ENCODE measurements at regions not wholly inside any gene's neighbourhood (a gene's known extent, or its start where the extent isn't known, plus 50 kb on each side); places are given as distances from the start of the nearest gene placed in this dataset.
"Not testable (repeated sequence)": the region's sequence is repeated elsewhere in the genome, so short reads cannot be mapped to it uniquely, and the experiment has no call there.

DNA sequence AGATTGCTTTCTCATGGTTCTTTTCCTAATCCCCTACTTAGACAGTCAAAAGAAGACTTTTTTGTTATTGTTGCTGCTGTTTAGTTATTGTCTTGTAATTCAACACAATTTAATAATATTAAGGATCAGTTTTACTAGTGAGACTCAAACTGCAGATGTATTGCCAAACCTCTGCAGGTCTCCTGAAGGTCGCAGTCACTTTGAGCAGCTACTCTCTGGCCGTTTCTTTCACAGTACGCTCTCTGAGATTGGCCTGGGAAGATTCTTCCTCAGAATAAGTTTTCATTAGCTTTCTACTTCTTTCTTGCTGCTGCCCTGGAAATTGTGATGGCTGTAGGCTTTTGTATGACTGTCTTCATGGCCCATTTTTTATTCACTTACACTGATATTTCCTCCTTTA lies 930.8 kb downstream of the QKI start:
- H3K4me3 Mint-ChIP-seq, result no peak overlapping the region
- no peaks in the 10 kb centered on the region for H3K27me3 Mint-ChIP-seq (ENCODE audit: insufficient read depth)
- no peaks in the 10 kb centered on the region for H3K4me1 Mint-ChIP-seq (ENCODE audit: low read depth)
- H3K27ac Mint-ChIP-seq, result no peak overlapping the region
- H3K36me3 Mint-ChIP-seq (ENCODE audit: low read depth), result no peaks in the 10 kb centered on the region
- no peak for DNase-seq (ENCODE audit: low spot score)
- intact Hi-C loops (cut with micrococcal nuclease), result no loop called here
- H3K9me3 Mint-ChIP-seq, result peaks cover 5% of the 10 kb centered on the region

DNA sequence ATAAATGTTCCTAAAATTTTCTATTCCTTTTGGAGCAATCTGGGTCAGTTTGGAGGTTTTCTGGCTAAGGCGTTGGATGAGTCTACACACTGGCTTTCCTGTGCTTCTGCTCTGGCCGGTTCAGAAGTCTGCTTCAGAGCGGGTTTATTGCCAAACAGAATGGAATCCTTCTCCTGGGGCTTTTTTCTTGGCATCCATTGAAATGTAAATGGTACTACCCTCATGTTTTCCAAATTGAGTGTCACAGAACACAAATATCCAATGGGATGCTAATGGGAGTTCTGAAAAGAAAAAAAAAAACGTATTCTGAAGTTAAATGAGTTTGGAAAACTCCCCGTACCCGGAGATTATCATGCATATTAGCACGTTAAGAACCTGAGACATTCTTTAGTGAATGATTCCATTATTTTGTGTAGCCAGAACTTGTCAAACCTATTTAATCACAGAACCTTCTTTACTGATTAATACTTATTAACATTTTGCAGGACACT lies 930.3 kb downstream of the QKI start:
- no peak for DNase-seq (ENCODE audit: low spot score)
- H3K27ac Mint-ChIP-seq, result no peak overlapping the region
- H3K9me3 Mint-ChIP-seq, result peaks cover 5% of the 10 kb centered on the region
- no peaks in the 10 kb centered on the region for H3K27me3 Mint-ChIP-seq (ENCODE audit: insufficient read depth)
- H3K36me3 Mint-ChIP-seq (ENCODE audit: low read depth), result no peaks in the 10 kb centered on the region
- intact Hi-C loops (cut with micrococcal nuclease), result no loop called here
- no peak overlapping the region for H3K4me3 Mint-ChIP-seq
- H3K4me1 Mint-ChIP-seq (ENCODE audit: low read depth), result no peaks in the 10 kb centered on the region

- H3K4me1 Mint-ChIP-seq (ENCODE audit: low read depth); intact Hi-C loops (cut with micrococcal nuclease); H3K4me3 Mint-ChIP-seq; H3K36me3 Mint-ChIP-seq (ENCODE audit: low read depth); H3K9me3 Mint-ChIP-seq; H3K27ac Mint-ChIP-seq; DNase-seq (ENCODE audit: low spot score); H3K27me3 Mint-ChIP-seq (ENCODE audit: insufficient read depth): not testable (repeated sequence)
These were observed 924.9 kb downstream of the QKI start for GRCh38 chr6:164339442-164339841.

- H3K27ac Mint-ChIP-seq, result no peak overlapping the region
- intact Hi-C loops (cut with micrococcal nuclease), result no loop called here
- no peaks in the 10 kb centered on the region for H3K27me3 Mint-ChIP-seq (ENCODE audit: insufficient read depth)
- H3K4me3 Mint-ChIP-seq, result no peak overlapping the region
- no peak for DNase-seq (ENCODE audit: low spot score)
- H3K4me1 Mint-ChIP-seq (ENCODE audit: low read depth), result no peaks in the 10 kb centered on the region
- H3K9me3 Mint-ChIP-seq, result peaks cover 5% of the 10 kb centered on the region
- H3K36me3 Mint-ChIP-seq (ENCODE audit: low read depth), result no peaks in the 10 kb centered on the region
These were observed 923.4 kb downstream of the QKI start for GRCh38 chr6:164337925-164338397.

- Mint-ChIP-seq H3K4me3 (no peak overlapping the region), H3K4me1 (ENCODE audit: low read depth) (no peaks in the 10 kb centered on the region)
These were observed 922.8 kb downstream of the QKI start for GRCh38 chr6:164337024-164337924.

DNA sequence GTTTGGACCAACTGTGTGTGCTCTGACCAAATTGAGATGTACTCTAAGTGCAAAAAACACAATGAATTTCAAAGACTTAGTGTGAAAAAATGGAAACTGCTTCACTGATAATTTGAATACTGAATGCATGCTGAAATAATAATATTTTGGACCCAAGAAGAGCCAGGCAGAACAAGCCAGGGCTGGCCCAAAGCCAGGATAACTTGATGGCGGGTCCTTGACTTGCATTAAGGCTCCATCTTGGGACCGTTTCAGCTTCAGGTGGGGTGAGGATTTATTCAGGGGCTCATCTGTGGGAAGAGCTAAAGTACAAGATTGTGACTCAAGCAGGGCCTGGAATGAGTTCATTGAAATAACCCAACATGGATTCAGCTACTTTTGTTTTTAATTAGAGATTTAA lies 921.9 kb downstream of the QKI start:
- Mint-ChIP-seq H3K36me3 (ENCODE audit: low read depth) (no peaks in the 10 kb centered on the region), H3K4me3 (no peak overlapping the region), H3K27me3 (ENCODE audit: insufficient read depth) (no peaks in the 10 kb centered on the region), H3K4me1 (ENCODE audit: low read depth) (no peaks in the 10 kb centered on the region), H3K27ac (no peak overlapping the region), H3K9me3 (no peaks in the 10 kb centered on the region)
- no peak for DNase-seq (ENCODE audit: low spot score)
- intact Hi-C loops (cut with micrococcal nuclease), result no loop called here

More at GRCh38 chr6:164337024-164337924, 922.8 kb downstream of the QKI start:
- Mint-ChIP-seq H3K36me3 (ENCODE audit: low read depth) (no peaks in the 10 kb centered on the region), H3K9me3 (peaks cover 3% of the 10 kb centered on the region), H3K27ac (no peak overlapping the region), H3K27me3 (ENCODE audit: insufficient read depth) (no peaks in the 10 kb centered on the region)
- DNase-seq (ENCODE audit: low spot score), result no peak
- intact Hi-C loops (cut with micrococcal nuclease), result no loop called here

DNA sequence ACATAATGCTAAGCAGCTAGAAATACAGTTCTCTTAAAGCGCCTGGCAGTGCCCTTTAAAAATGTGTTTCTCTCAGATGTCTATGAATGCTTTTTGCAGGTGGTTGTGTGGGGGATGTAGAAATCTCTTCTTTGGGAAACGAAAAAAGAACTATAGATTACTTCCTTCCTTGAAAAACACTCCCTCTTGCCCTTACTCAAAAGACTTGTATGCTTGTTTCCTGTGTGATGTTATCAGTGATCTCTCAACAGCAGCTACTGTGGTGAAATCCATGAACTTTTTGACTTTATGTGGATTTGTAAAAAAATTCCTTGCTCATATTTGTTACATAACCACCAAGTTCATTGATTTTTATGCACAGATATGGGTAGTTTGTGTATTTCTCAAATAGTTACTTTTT lies 916.5 kb downstream of the QKI start:
- H3K27ac Mint-ChIP-seq, result no peak overlapping the region
- no peak for DNase-seq (ENCODE audit: low spot score)
- H3K4me1 Mint-ChIP-seq (ENCODE audit: low read depth), result no peaks in the 10 kb centered on the region
- no peaks in the 10 kb centered on the region for H3K36me3 Mint-ChIP-seq (ENCODE audit: low read depth)
- H3K27me3 Mint-ChIP-seq (ENCODE audit: insufficient read depth), result no peaks in the 10 kb centered on the region
- peaks cover 5% of the 10 kb centered on the region for H3K9me3 Mint-ChIP-seq
- intact Hi-C loops (cut with micrococcal nuclease), result no loop called here
- no peak overlapping the region for H3K4me3 Mint-ChIP-seq

- intact Hi-C loops (cut with micrococcal nuclease), result no loop called here
- no peak overlapping the region for H3K27ac Mint-ChIP-seq
- no peaks in the 10 kb centered on the region for H3K4me1 Mint-ChIP-seq (ENCODE audit: low read depth)
- H3K27me3 Mint-ChIP-seq (ENCODE audit: insufficient read depth), result no peaks in the 10 kb centered on the region
- H3K9me3 Mint-ChIP-seq, result peaks cover 13% of the 10 kb centered on the region
- no peak overlapping the region for H3K4me3 Mint-ChIP-seq
- no peaks in the 10 kb centered on the region for H3K36me3 Mint-ChIP-seq (ENCODE audit: low read depth)
- no peak for DNase-seq (ENCODE audit: low spot score)
These were observed 910.6 kb downstream of the QKI start for GRCh38 chr6:164325168-164325567.

DNA sequence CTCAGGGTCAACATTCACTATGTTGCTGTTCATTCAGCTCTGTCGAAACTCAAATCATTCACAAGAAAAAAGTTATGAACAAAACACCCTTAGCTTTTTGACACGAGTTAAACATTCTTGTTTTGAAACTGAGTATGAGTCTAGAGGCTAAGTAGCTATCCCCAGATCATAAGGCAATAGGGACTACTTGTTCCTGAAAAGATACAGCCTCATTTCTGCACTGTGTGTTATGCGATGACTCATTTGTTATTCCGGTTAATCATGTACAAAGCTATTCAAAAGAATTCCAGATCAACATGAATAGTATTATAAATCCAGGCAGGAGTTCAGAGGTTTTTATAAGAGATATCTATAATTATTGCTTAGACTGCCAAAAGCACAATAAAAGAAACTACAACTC lies 908.0 kb downstream of the QKI start:
- Mint-ChIP-seq H3K4me1 (ENCODE audit: low read depth) (no peaks in the 10 kb centered on the region), H3K36me3 (ENCODE audit: low read depth) (no peaks in the 10 kb centered on the region), H3K4me3 (no peak overlapping the region)

DNA sequence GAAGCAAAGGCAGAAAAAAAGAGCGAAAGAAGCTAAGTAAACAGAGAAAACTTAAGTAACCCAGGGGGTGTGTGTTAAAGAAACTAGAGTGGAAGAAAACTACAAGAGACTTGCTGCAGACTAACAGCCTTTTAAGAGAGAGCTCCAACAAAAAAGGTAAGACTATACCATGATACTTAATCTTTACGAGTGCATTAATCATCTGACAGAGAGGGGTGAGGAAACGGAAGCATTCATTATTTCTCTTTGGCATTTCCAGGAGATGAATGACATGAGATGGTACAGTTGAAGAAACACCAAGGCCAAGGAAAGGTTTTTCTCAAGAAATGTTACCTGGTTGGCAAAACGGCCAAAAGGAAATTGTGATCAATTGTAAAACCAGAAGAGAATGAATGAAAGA lies 906.8 kb downstream of the QKI start:
- H3K4me3 Mint-ChIP-seq, result no peak overlapping the region
- H3K36me3 Mint-ChIP-seq (ENCODE audit: low read depth), result no peaks in the 10 kb centered on the region
- H3K27me3 Mint-ChIP-seq (ENCODE audit: insufficient read depth), result no peaks in the 10 kb centered on the region
- no peak overlapping the region for H3K27ac Mint-ChIP-seq
- H3K9me3 Mint-ChIP-seq, result peaks cover 11% of the 10 kb centered on the region
- intact Hi-C loops (cut with micrococcal nuclease), result no loop called here
- no peaks in the 10 kb centered on the region for H3K4me1 Mint-ChIP-seq (ENCODE audit: low read depth)
- DNase-seq (ENCODE audit: low spot score), result no peak

More for the DNA sequence above, 908.0 kb downstream of the QKI start:
- DNase-seq (ENCODE audit: low spot score), result no peak
- H3K27ac Mint-ChIP-seq, result no peak overlapping the region
- H3K9me3 Mint-ChIP-seq, result peaks cover 16% of the 10 kb centered on the region
- H3K27me3 Mint-ChIP-seq (ENCODE audit: insufficient read depth), result no peaks in the 10 kb centered on the region
- intact Hi-C loops (cut with micrococcal nuclease), result no loop called here

- H3K4me3 Mint-ChIP-seq, result no peak overlapping the region
- peaks cover 3% of the 10 kb centered on the region for H3K9me3 Mint-ChIP-seq
- H3K36me3 Mint-ChIP-seq (ENCODE audit: low read depth), result no peaks in the 10 kb centered on the region
- intact Hi-C loops (cut with micrococcal nuclease), result no loop called here
- H3K27me3 Mint-ChIP-seq (ENCODE audit: insufficient read depth), result no peaks in the 10 kb centered on the region
- no peak for DNase-seq (ENCODE audit: low spot score)
- H3K4me1 Mint-ChIP-seq (ENCODE audit: low read depth), result no peaks in the 10 kb centered on the region
- no peak overlapping the region for H3K27ac Mint-ChIP-seq
These were observed 900.9 kb downstream of the QKI start for GRCh38 chr6:164315376-164315775.

DNA sequence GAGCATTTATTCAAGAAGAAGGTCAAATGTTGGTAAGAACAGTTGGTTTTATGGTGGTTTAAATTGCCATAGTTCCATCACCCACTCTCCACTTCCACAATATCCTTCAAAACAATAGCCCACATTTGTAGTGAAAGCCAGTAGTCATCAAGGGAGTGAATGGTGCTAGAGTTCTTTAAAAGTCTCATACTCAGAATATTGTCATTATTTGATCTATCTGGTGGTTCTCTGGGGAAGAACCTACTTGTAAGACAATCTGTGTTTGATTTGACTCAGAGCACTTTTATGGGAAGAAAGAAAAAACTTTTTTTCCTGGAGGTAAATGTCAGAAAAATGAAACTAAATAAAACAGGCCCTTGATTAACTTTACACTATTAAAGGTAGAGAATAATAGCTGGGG lies 893.8 kb downstream of the QKI start:
- Mint-ChIP-seq H3K27me3 (ENCODE audit: insufficient read depth) (no peaks in the 10 kb centered on the region), H3K4me1 (ENCODE audit: low read depth) (no peaks in the 10 kb centered on the region), H3K27ac (no peak overlapping the region), H3K9me3 (no peaks in the 10 kb centered on the region), H3K36me3 (ENCODE audit: low read depth) (no peaks in the 10 kb centered on the region), H3K4me3 (no peak overlapping the region)
- no peak for DNase-seq (ENCODE audit: low spot score)
- intact Hi-C loops (cut with micrococcal nuclease), result no loop called here

DNA sequence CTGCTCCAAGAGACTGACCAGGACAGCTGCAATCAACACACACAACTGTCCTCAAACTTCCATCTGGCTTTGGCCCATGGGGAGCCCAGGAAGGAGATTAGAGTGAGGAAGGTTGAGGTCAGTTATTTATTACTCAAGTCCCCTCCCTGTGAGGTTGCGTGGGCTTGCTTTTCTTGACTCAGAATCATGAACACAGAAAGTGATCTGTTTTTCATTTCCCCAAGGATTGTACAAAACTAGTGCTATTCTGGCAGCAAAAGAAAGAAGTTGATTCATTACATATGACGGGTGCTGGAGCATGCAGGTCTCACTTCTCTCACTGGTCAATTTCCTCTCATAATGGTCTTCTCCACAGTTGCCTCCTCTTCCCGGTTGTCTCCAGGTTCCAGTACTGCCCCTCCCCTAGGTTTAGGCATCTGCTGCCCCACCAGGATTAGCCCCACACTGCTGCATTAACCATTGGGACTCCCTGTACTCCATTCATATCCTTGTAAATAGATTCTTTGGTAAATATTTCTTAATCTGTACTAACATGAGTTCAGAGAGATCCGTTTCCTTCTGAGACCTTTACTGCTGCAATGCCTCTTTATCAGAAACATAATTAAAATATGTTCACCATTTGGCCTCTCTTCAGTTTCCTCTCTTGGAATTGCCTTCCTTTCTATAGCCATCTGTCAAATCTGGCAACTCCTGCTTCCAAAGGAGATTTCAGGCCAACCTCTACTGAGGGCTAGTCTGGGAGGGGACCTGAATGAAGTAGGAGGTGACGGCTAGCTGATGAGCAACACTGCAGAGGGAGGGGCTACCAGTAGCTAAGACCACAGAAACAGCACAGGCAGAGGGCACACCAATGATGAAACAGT lies 888.8 kb downstream of the QKI start:
- Mint-ChIP-seq H3K4me1 (ENCODE audit: low read depth) (no peaks in the 10 kb centered on the region), H3K27ac (no peak overlapping the region), H3K36me3 (ENCODE audit: low read depth) (no peaks in the 10 kb centered on the region), H3K27me3 (ENCODE audit: insufficient read depth) (no peaks in the 10 kb centered on the region), H3K4me3 (no peak overlapping the region), H3K9me3 (no peaks in the 10 kb centered on the region)
- intact Hi-C loops (cut with micrococcal nuclease), result no loop called here
- no peak for DNase-seq (ENCODE audit: low spot score)
